Smooth muscle cell (in vitro differentiated cells): ENCODE measurements at regions not wholly inside any gene's neighbourhood (a gene's known extent, or its start where the extent isn't known, plus 50 kb on each side); places are given as distances from the start of the nearest gene placed in this dataset.

Experiments
- DNase-seq: peaks from one replicate; lab custom pipeline; 2025; ENCODE audit not compliant: unreplicated experiment; lab: John Stamatoyannopoulos, UW
- H2AFZ ChIP-seq: fragments of 200-600 bp; sonication (generic); 2 replicates; pipeline ENCODE4 v1.6.0; 2016; ENCODE audit warnings: antibody characterized with exemption, low read depth, mild to moderate bottlenecking
- H3F3A ChIP-seq: fragments of 200-600 bp; sonication (generic); 2 replicates; pipeline ENCODE4 v1.6.0; 2017; ENCODE audit warnings: antibody characterized with exemption, low read depth
- H3K27ac ChIP-seq: fragments of 200-600 bp; sonication (generic); 2 replicates; pipeline ENCODE4 v1.5.1; 2016; ENCODE audit warnings: low read depth, mild to moderate bottlenecking
- H3K27me3 ChIP-seq: fragments of 200-600 bp; sonication (generic); 2 replicates; pipeline ENCODE4 v1.6.1; 2016; ENCODE audit warnings: low read depth, mild to moderate bottlenecking
- H3K36me3 ChIP-seq: fragments of 200-600 bp; sonication (generic); 2 replicates; pipeline ENCODE4 v1.5.1; 2016; ENCODE audit warnings: low read depth
- H3K4me1 ChIP-seq: fragments of 200-600 bp; sonication (generic); 2 replicates; pipeline ENCODE4 v1.5.1; 2016; ENCODE audit warnings: low read depth
- H3K4me2 ChIP-seq: fragments of 200-600 bp; sonication (generic); 2 replicates; pipeline ENCODE4 v1.6.0; 2016; ENCODE audit warnings: mild to moderate bottlenecking
- H3K4me3 ChIP-seq: fragments of 200-600 bp; sonication (generic); 2 replicates; pipeline ENCODE4 v1.5.1; 2016; ENCODE audit warnings: mild to moderate bottlenecking
- H3K79me2 ChIP-seq: fragments of 200-600 bp; sonication (generic); 2 replicates; pipeline ENCODE4 v1.6.0; 2016; ENCODE audit warnings: low read depth, mild to moderate bottlenecking
- H3K9ac ChIP-seq: fragments of 200-600 bp; sonication (generic); 2 replicates; pipeline ENCODE4 v1.6.0; 2016; ENCODE audit warnings: low read depth
- H3K9me3 ChIP-seq: fragments of 200-600 bp; sonication (generic); replicated peaks from 2 replicates; pipeline ENCODE4 v1.5.1; 2016; ENCODE audit warnings: low read depth
- H4K20me1 ChIP-seq: fragments of 200-600 bp; sonication (generic); 2 replicates; pipeline ENCODE4 v1.6.0; 2016; ENCODE audit warnings: low read depth
- CTCF ChIP-seq: fragments of 200-600 bp; sonication (generic); IDR thresholded peaks from 2 replicates; pipeline ENCODE4 v1.5.1; 2017; ENCODE audit warnings: borderline replicate concordance, mild to moderate bottlenecking, antibody characterized with exemption; ENCODE audit not compliant: insufficient read depth, poor library complexity, severe bottlenecking
- WGBS: methylation state at CpG from one replicate; pipeline ENCODE4 v1.1.7; 2016; ENCODE audit warnings: low lambda C conversion rate; 5-methylcytosine and 5-hydroxymethylcytosine counted together

- Histone ChIP-seq H3F3A (no peaks in the 10 kb centered on the region), H3K4me2 (no peak overlapping the region), H3K4me1 (peaks cover 9% of the 10 kb centered on the region), H2AFZ (no peak overlapping the region), H3K4me3 (no peak overlapping the region), H3K27me3 (no peaks in the 10 kb centered on the region), H3K9me3 (no peaks in the 10 kb centered on the region), H4K20me1 (no peaks in the 10 kb centered on the region), H3K79me2 (no peaks in the 10 kb centered on the region), H3K36me3 (no peaks in the 10 kb centered on the region), H3K9ac (no peak overlapping the region), H3K27ac (peak overlapping the region; percentile 70)
- no peak for TF ChIP-seq CTCF
- WGBS = 63% methylated on average over 4 of the region's 4 CpGs
- DNase-seq = no peak
Observed at GRCh38 chr10:109593682-109594081, 329.6 kb downstream of the XPNPEP1 start.

GRCh38 chr10:109592391-109592790, 330.9 kb downstream of the XPNPEP1 start:
- Histone ChIP-seq H3K79me2 (no peaks in the 10 kb centered on the region), H3K4me3 (no peak overlapping the region), H3K9me3 (no peaks in the 10 kb centered on the region), H3K36me3 (no peaks in the 10 kb centered on the region), H3K4me1 (peaks cover 9% of the 10 kb centered on the region), H3F3A (no peaks in the 10 kb centered on the region), H2AFZ (no peak overlapping the region), H3K27me3 (no peaks in the 10 kb centered on the region), H3K4me2 (no peak overlapping the region), H4K20me1 (no peaks in the 10 kb centered on the region), H3K9ac (no peak overlapping the region), H3K27ac (peak overlapping the region; percentile 70)
- no peak for TF ChIP-seq CTCF
- no peak for DNase-seq
- 61% methylated on average over 3 of the region's 3 CpGs for WGBS

GRCh38 chr10:109591601-109592000, 331.7 kb downstream of the XPNPEP1 start:
- H3K9ac ChIP-seq = no peak overlapping the region
- no peaks in the 10 kb centered on the region for H3K27me3 ChIP-seq
- DNase-seq = no peak
- no peak overlapping the region for H3K4me2 ChIP-seq
- no peaks in the 10 kb centered on the region for H4K20me1 ChIP-seq
- no peak overlapping the region for H3K4me3 ChIP-seq
- no peaks in the 10 kb centered on the region for H3F3A ChIP-seq
- WGBS = 46% methylated on average over 2 of the region's 2 CpGs
- H3K4me1 ChIP-seq = peaks cover 9% of the 10 kb centered on the region
- H3K27ac ChIP-seq = no peak overlapping the region
- no peaks in the 10 kb centered on the region for H3K79me2 ChIP-seq
- H3K36me3 ChIP-seq = no peaks in the 10 kb centered on the region
- no peak overlapping the region for H2AFZ ChIP-seq
- TF ChIP-seq CTCF = no peak
- H3K9me3 ChIP-seq = no peaks in the 10 kb centered on the region

- no peaks in the 10 kb centered on the region for H4K20me1 ChIP-seq
- no peaks in the 10 kb centered on the region for H3K36me3 ChIP-seq
- H3K4me1 ChIP-seq = no peaks in the 10 kb centered on the region
- no peak overlapping the region for H3K27ac ChIP-seq
- H3K9ac ChIP-seq = no peak overlapping the region
- H3K4me2 ChIP-seq = no peak overlapping the region
- no peaks in the 10 kb centered on the region for H3K79me2 ChIP-seq
- no peaks in the 10 kb centered on the region for H3K27me3 ChIP-seq
- no peak overlapping the region for H2AFZ ChIP-seq
- DNase-seq = no peak
- 48% methylated on average over 3 of the region's 3 CpGs for WGBS
- no peaks in the 10 kb centered on the region for H3F3A ChIP-seq
- H3K4me3 ChIP-seq = no peak overlapping the region
- H3K9me3 ChIP-seq = no peaks in the 10 kb centered on the region
- TF ChIP-seq CTCF = no peak
Observed at GRCh38 chr10:109588259-109588658, 335.1 kb downstream of the XPNPEP1 start.
